GM12878 (cell line): ENCODE measurements at regions not wholly inside any gene's neighbourhood (a gene's known extent, or its start where the extent isn't known, plus 50 kb on each side); places are given as distances from the start of the nearest gene placed in this dataset.

Experiments
- ATAC-seq: fragments of 200-7000 bp; cut with Tn5 transposase; 3 replicates; pipeline ENCODE4 v1.9.1; 2020; ENCODE audit warnings: mild to moderate bottlenecking, moderate library complexity
- BruUV-seq: library from RNA; stranded (reverse); fragments of 400-500 nt; replicated peaks from 2 replicates; lab custom pipeline; 2021; lab: Mats Ljungman, UMichigan
- CTCF ChIA-PET: fragments of 300-600 bp; sonication (Branson Sonifier 250); formaldehyde crosslinking; extraction: SDS; loops from one replicate; lab custom pipeline; 2021; ENCODE audit warnings: inconsistent platforms; lab: Yijun Ruan, JAX
- POLR2A ChIA-PET: fragments of 350-600 bp; formaldehyde crosslinking; extraction: SDS; loops from one replicate; lab custom pipeline; 2021; ENCODE audit warnings: inconsistent platforms; lab: Charles Lee
- RAD21 ChIA-PET: fragments of 300-600 bp; sonication (Branson Sonifier 250); formaldehyde crosslinking; loops from one replicate; lab custom pipeline; 2023; ENCODE audit warnings: antibody characterized with exemption; ENCODE audit not compliant: unreplicated experiment; lab: Charles Lee
- SMC1A ChIA-PET: fragments of 300-600 bp; sonication (Branson Sonifier 250); formaldehyde crosslinking; loops from one replicate; lab custom pipeline; 2023; ENCODE audit not compliant: unreplicated experiment, uncharacterized antibody; lab: Charles Lee
- DNase-seq: peaks from one replicate; pipeline ENCODE4 v3.0.0-alpha.2; 2011; ENCODE audit warnings: low read depth, low spot score
- FAIRE-seq: peaks from 3 replicates; lab custom pipeline; 2011; peaks lifted over from hg19 to GRCh38; lab: Jason Lieb, UNC
- H2AFZ ChIP-seq: 2 replicates; pipeline ENCODE4 v1.6.0; 2011; ENCODE audit warnings: low read depth, low read length, control low read depth; ENCODE audit not compliant: control insufficient read depth
- H3K27ac ChIP-seq: 2 replicates; pipeline ENCODE4 v1.5.1; 2011; ENCODE audit warnings: control low read depth; ENCODE audit not compliant: control insufficient read depth, insufficient read depth
- H3K27me3 ChIP-seq, 2 experiments: replicated peaks in 1 of 2; 2 replicates each; pipeline versions ENCODE4 v1.6.0 to v1.6.1; 2011; ENCODE audit warnings: low read length in 1 of 2; ENCODE audit not compliant: control insufficient read depth in 2 of 2, insufficient read depth in 2 of 2
- H3K36me3 ChIP-seq, 2 experiments: 2 replicates each; pipeline ENCODE4 v1.5.1; 2011; ENCODE audit warnings: low read length in 1 of 2; ENCODE audit not compliant: control insufficient read depth in 2 of 2, insufficient read depth in 2 of 2
- H3K4me1 ChIP-seq: 2 replicates; pipeline ENCODE4 v1.6.1; 2011; ENCODE audit warnings: mild to moderate bottlenecking, low read length, moderate library complexity, mixed read lengths; ENCODE audit not compliant: control insufficient read depth, insufficient read depth
- H3K4me2 ChIP-seq: 2 replicates; pipeline ENCODE4 v1.6.0; 2011; ENCODE audit warnings: control low read depth; ENCODE audit not compliant: control insufficient read depth, insufficient read depth
- H3K4me3 ChIP-seq: fragments of 200-600 bp; sonication (generic); 2 replicates; pipeline ENCODE4 v1.5.1; 2016
- H3K79me2 ChIP-seq: 2 replicates; pipeline ENCODE4 v1.6.0; 2011; ENCODE audit warnings: low read length; ENCODE audit not compliant: control insufficient read depth, insufficient read depth
- H3K9ac ChIP-seq: 2 replicates; pipeline ENCODE4 v1.8.0; 2011; ENCODE audit warnings: low read length, control low read depth, mixed read lengths; ENCODE audit not compliant: control insufficient read depth, insufficient read depth
- H3K9me3 ChIP-seq: replicated peaks from 3 replicates; pipeline ENCODE4 v1.5.1; 2011; ENCODE audit warnings: mild to moderate bottlenecking, low read length; ENCODE audit not compliant: control insufficient read depth, insufficient read depth
- H4K20me1 ChIP-seq: 2 replicates; pipeline ENCODE4 v1.6.0; 2011; ENCODE audit not compliant: control insufficient read depth, insufficient read depth
- CHD2 ChIP-seq: IDR thresholded peaks from 2 replicates; pipeline ENCODE4 v1.6.1; 2011; ENCODE audit warnings: low read depth, low read length, improper control_type of control experiment, borderline replicate concordance
- CREM ChIP-seq: IDR thresholded peaks from 2 replicates; pipeline ENCODE4 v1.6.1; 2014; ENCODE audit warnings: antibody characterized with exemption, low read depth
- KLF5 ChIP-seq: fragments of 450-650 bp; IDR thresholded peaks from 2 replicates; pipeline ENCODE4 v1.6.1; 2014; ENCODE audit warnings: mild to moderate bottlenecking; ENCODE audit not compliant: partially characterized antibody
- MYB ChIP-seq: fragments of 150-350 bp; IDR thresholded peaks from 2 replicates; pipeline ENCODE4 v1.6.1; 2014; ENCODE audit warnings: mild to moderate bottlenecking, low read depth, low read length, borderline replicate concordance
- POLR2AphosphoS5 ChIP-seq: IDR thresholded peaks from 2 replicates; pipeline ENCODE4 v1.6.1; 2011; ENCODE audit warnings: mild to moderate bottlenecking, low read length, inconsistent platforms
- RAD51 ChIP-seq: fragments of 450-650 bp; IDR thresholded peaks from 2 replicates; pipeline ENCODE4 v1.6.1; 2016; ENCODE audit warnings: moderate library complexity, mild to moderate bottlenecking, inconsistent platforms
- SP1 ChIP-seq: IDR thresholded peaks from one replicate; pipeline ENCODE4 v1.6.1; 2011; ENCODE audit warnings: low read depth, low read length
- TCF3 ChIP-seq: IDR thresholded peaks from 2 replicates; pipeline ENCODE4 v1.6.1; 2012; ENCODE audit warnings: low read depth, mild to moderate bottlenecking, low read length, borderline replicate concordance; ENCODE audit not compliant: insufficient read depth
- USF1 ChIP-seq: IDR thresholded peaks from 2 replicates; pipeline ENCODE4 v1.6.1; 2011; ENCODE audit warnings: borderline replicate concordance, low read depth, mild to moderate bottlenecking, moderate library complexity, mixed read lengths, low read length; ENCODE audit not compliant: insufficient read depth; ENCODE audit errors: extremely low read length
- ZBED1 ChIP-seq: IDR thresholded peaks from 2 replicates; pipeline ENCODE4 v1.6.1; 2016; ENCODE audit warnings: borderline replicate concordance
- ZNF622 ChIP-seq: fragments of 450-650 bp; IDR thresholded peaks from 2 replicates; pipeline ENCODE4 v1.6.1; 2017; ENCODE audit warnings: mild to moderate bottlenecking, inconsistent platforms
- WGBS: methylation state at CpG from one replicate; pipeline ENCODE4 v1.1.6; 2016; ENCODE audit warnings: low lambda C conversion rate; ENCODE audit not compliant: insufficient replicate concordance, insufficient coverage; ENCODE audit errors: missing lambda C conversion rate; 5-methylcytosine and 5-hydroxymethylcytosine counted together
- in situ Hi-C: fragments of 300-500 bp; cut with MboI; formaldehyde crosslinking; loops from 9 replicates; pipeline ENCODE4 v1.14.3; 2018; ENCODE audit warnings: mixed read lengths
- intact Hi-C: fragments of 100-400 bp; cut with micrococcal nuclease; formaldehyde crosslinking; loops from one replicate; pipeline ENCODE4 v1.14.2; 2022; ENCODE audit not compliant: unreplicated experiment

GRCh38 chr6:163826629-163827028 is 412.1 kb downstream of the QKI start:
- no peaks in the 10 kb centered on the region for H3K9me3 ChIP-seq
- no peaks in the 10 kb centered on the region for H3K36me3 ChIP-seq
- RAD21 ChIA-PET, result no interaction called here
- no peak for TF ChIP-seq USF1
- no peak for TF ChIP-seq RAD51
- no peak for TF ChIP-seq POLR2AphosphoS5
- no peak for TF ChIP-seq SP1
- no peak for TF ChIP-seq MYB
- TF ChIP-seq KLF5, result no peak
- no peak for TF ChIP-seq CREM
- TF ChIP-seq ZBED1, result no peak
- TF ChIP-seq ZNF622, result no peak
- TF ChIP-seq CHD2, result no peak
- no peak for TF ChIP-seq TCF3
- no peak overlapping the region for H3K4me2 ChIP-seq
- SMC1A ChIA-PET, result no interaction called here
- BruUV-seq, result no TSS peak
- H3K4me3 ChIP-seq, result no peak overlapping the region
- no peaks in the 10 kb centered on the region for H3K79me2 ChIP-seq
- no peaks in the 10 kb centered on the region; a peak in 2 of 4 replicates for H3K27me3 ChIP-seq
- in situ Hi-C loops (no loop called here), intact Hi-C loops (no loop called here)
- H4K20me1 ChIP-seq, result no peaks in the 10 kb centered on the region
- DNase-seq, result no peak
- no peak for FAIRE-seq
- CTCF ChIA-PET, result no interaction called here
- H3K4me1 ChIP-seq, result no peaks in the 10 kb centered on the region
- H2AFZ ChIP-seq, result no peak overlapping the region
- POLR2A ChIA-PET, result no interaction called here
- WGBS, result 54% methylated on average over 8 of the region's 8 CpGs
- no peak overlapping the region for H3K9ac ChIP-seq
- ATAC-seq, result no peak
- H3K27ac ChIP-seq, result no peak overlapping the region
